ENCODE measurements at regions not wholly inside any gene's neighbourhood (a gene's known extent, or its start where the extent isn't known, plus 50 kb on each side); places are given as distances from the start of the nearest gene placed in this dataset.
A peak's percentile ranks its signal among the peaks of the same experiment; 100 is the strongest.
"Not testable (repeated sequence)": the region's sequence is repeated elsewhere in the genome, so short reads cannot be mapped to it uniquely, and the experiment has no call there.

DNA sequence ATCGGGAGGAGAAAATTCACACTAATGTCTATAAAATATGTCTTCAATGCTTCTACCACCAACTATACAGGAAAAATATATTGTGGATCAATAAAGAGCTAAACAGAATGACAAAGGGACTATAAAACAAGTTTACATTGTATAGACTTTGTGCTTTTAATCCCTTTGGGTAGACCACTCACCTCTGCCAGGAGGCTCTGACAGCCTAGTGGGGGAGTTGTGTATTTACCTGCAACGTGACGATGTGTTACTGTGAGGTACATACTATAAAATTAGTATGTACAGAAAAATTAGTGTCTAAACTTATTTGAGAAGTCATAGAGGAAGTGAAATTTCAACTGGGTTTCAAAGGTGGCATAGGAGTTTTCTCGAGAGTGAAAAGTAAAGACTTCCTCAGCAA, 243.3 kb upstream of the REG3G start:
- no peak for DNase-seq (ENCODE audit: low spot score)

DNA sequence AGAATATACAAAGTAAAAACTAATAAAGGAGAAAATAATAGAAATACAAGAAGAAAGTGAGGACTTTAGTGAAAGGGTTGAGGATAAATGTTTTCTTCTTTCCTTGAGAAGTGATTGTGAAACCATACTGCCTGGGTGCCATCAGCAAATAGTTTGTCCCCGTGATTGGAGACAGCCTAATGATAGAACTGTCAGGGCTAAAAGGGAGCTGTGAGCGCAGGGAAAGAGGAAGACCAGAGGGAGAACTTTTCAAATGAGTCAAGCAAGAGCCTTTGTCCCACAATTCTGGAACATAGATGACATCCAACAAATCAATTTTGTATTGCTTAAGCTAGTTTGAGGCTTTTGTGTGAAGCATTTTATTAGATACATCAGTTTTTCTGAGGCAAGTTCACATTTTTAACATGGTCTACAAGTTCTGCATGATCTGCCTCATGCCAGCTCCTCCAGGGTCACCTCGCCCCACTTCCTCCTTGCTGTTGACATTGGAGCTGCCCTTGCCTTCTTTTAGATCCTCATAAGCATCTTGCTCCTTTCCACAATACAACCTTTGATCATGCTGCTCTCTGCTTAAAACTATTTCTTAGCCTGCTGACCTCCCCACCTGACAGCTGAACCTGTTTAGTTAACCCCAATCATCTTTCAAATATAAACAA, 213.4 kb upstream of the REG3G start:
- DNase-seq (ENCODE audit: low spot score): no peak

DNA sequence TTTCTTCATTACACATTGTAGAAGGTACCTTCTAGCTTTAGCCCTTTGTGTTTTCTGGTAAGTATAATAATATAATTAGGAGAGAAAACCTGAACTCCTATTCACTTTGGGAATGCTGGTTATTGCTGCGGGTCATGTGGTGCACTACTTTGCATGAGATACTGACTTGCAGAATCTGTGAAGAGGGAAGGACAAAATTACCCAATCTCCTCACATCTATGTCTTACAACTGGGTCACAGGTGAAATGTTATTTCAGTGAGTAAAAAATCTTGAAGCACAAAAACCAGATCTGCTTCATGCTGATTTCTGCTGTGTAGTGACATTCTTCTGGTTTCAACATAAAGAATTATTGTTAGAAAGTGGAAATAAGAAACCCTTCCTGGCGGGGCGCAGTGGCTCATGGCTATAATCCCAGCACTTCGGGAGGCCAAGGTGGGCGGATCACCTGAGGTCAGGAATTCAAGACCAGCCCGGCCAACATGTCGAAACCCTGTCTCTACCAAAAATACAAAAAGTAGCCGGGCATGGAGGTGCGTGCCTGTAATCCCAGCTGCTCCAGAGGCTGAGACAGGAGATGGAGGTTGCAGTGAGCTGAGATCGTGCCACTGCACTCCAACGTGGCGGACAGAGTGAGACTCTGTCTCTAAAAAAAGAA, 211.0 kb upstream of the REG3G start:
- DNase-seq (ENCODE audit: low spot score): no peak

DNA sequence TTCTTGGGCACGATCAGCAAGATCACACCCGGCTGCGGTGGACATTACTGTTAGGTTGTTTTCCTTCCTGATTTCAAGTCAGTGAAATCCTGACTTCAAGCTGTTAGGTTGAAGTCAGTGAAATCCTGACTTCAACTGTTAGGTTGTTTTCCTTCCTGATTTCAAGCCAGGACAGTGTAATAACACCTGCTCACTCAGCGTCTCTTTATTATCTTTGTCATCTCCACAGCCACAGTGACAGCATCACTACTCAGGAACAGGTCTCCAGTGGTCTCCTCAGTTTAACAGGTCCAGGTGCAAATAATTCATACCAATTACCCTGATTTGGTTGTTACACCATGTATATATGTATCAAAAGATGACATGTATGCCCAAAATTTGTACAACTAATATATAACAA, 208.1 kb upstream of the REG3G start:
- DNase-seq (ENCODE audit: low spot score): no peak

DNA sequence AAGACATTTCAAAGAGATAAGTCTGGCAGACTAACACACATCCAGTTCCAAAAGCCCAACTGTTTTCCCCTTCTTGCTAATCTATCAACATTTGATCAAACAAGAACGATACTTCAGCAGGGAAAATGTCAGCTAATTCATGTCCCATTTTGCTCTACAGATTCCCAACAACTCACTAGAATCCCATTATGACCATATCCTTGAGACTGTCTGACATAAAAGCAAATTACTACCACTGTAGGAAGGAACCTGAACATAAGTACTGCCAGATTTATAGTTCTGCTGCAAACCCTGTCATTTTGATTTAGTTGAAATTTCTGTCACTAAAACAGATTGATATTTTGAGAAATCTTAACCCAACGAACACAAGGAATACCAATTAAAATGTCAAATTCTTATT, 193.0 kb upstream of the REG3G start:
- DNase-seq (ENCODE audit: low spot score): no peak

DNA sequence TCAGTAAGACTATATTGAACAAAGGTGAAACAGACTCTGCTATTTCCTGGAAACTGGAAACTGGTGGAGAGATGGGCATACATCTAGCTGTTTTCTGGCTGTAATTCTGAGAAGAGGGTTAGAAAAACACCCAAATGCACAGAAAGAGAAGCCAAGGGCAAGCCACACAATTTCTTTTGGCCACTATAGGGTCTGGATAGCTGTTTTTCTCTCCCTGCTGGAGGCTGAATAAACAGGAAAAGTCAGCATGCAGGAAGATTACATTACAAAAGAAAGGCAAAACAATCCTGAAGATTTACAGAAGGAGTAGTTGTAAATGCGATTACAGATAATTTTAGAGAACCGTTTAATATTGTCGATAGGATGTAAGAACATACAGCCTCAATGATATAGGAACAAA, 186.2 kb upstream of the REG3G start:
- no peak for DNase-seq (ENCODE audit: low spot score)

DNA sequence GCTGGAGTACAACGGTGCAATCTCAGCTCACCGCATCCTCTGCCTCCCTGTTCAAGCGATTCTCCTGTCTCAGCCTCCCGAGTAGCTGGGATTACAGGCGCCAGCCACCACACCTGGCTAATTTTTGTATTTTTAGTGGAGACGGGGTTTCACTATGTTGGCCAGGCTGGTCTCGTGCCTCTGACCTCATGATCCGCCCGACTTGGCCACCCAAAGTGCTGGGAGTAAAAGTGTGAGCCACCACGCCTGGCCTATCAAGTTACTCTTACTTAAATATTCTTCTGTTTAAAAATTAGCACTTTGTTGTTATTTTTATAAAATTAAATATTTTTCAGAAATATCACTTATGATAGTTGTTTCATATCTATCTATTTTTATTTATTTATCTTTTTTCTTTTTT, 185.2 kb upstream of the REG3G start:
- not testable (repeated sequence) for DNase-seq (ENCODE audit: low spot score)

DNA sequence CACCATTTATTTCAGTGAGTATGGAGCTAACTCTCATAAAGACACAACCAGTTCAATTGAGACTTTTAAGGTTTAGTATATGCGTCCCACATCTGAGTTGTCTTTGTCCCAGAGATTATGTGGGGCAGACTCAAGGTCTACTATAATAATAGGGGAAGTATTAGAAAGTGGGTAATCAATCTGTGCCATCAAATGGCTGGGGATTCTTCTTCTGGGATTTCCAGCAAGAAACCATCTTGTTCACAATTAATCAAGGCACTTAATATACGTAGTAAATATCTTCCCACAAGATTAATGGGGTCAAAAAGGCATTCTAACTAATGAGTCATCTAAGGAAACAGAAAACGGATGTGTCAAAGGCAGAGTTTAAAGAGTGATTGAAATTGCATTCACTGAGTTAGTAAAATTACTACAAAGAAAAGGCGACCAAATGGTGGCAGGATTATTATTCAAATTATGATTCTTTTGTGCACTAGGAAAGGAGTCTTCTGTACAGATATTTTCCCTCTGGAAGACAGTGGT, 179.8 kb upstream of the REG3G start:
- DNase-seq (ENCODE audit: low spot score): no peak

DNA sequence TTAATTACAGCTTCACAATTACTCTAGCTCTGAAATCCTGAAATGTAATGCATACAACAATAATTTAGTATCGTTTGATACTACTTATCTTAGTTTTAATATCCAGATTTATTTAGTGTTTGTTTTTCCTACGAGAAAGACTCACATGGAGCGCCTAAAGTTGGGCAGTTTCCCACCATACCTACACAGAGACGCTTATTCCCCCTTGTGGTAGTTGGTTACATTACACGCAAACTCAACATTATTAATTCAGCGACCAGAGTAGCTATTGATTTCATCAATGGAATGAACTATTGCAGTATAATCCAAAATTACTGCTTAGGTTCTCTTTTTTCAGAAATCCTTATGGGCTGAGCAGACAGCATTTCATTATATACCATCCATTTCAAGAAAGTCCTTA, 164.0 kb upstream of the REG3G start:
- peak; percentile 52 for DNase-seq (ENCODE audit: low spot score)

DNA sequence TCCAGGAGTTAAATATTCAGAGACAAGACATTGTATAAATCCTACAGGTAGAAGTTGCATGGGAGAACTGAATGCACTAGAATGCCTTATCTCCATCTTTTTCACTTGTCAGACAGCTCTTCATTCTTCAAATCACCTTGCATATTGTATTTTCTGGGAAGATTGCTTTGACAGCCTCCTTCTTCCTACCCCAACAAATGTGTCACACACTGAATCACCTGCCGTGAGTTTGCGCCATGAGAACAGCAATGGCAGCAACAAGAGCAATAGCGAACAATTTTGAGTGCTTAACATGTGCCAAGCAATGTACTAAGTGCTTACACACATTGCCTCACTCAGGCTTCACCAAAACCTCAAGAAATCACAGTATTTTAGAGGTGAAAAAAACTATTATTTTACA, 161.3 kb upstream of the REG3G start:
- DNase-seq (ENCODE audit: low spot score): no peak

DNA sequence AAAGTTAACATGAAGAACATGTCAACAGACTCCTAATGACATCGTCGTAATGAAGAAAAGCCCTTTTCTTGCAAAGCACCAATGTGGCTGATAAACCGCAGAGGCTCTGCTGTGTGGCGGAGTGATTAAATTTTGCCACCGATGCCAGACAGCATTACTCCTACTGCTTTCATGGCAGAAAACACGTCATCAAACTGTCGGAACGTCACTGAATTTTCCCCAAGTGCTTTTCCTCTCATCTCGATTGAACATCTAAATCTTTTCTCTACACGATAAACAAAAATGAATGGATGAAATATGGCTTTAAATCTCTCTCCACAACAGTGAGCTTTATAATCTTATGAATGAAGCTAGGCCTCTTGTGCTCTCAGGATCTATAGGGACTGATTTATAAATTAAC, 159.8 kb upstream of the REG3G start:
- no peak for DNase-seq (ENCODE audit: low spot score)

DNA sequence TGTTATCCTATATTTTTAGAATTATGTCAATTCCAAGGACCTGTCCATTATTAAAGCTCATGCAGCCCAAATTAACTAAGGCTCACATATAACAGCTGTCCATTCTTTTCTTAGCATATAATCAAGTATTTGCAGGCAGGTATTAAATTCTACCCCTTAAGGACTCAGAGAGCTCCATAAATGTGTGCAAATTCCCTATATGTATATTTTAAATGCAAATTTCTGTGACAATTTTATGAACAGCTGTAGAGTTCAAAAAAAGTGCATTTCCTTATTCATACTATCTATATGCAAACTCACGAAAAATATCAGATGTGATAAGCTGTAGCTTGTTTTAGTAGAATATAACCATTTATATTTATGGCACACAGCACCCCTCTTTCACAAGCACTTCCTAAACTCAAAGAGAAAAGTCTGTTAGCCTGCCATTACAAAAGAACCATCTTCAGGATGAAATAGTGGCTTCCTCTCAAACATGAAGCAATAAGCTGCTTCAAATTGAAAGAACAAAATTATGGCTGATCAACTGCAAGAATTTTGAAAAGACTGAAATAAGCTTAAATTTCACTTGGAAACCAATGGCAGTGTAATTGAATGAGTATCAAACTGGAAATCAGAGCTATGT, 155.0 kb upstream of the REG3G start:
- no peak for DNase-seq (ENCODE audit: low spot score)

DNA sequence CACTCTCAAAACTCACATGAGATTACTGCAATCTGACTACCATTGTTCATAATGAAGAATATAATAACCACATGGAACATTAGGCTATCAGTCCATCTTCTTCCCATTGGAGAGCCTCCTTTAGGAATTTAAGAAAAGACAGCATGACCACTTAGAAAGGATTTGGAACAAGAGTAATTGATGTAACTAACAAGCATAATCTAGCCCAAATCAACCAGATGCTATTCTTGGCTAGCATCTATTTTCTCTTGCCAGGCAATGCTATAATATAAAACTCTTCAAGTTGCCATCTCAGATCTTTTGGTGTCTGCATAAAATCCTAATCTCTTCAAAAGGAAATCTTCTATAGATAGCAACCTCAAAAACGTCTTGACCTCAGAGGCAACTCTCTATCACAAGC, 152.0 kb upstream of the REG3G start:
- no peak for DNase-seq (ENCODE audit: low spot score)

DNA sequence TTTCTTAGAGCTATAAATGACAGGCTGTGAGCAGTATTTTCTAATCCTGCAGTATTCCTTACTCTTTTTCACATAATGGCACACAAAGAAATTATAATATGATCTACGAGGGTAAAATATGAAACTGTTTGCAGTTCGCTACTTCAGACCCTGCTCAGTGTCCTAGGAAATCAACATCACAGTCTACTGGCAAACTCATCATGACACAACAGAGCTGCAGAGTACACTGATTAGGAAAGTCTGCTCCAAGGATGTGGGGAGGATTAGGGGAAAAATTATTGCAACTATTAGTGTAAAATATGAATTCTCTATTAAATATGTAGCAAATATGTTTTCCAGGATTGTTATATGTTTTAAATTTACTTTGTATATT, 149.2 kb upstream of the REG3G start:
- DNase-seq (ENCODE audit: low spot score): no peak

DNA sequence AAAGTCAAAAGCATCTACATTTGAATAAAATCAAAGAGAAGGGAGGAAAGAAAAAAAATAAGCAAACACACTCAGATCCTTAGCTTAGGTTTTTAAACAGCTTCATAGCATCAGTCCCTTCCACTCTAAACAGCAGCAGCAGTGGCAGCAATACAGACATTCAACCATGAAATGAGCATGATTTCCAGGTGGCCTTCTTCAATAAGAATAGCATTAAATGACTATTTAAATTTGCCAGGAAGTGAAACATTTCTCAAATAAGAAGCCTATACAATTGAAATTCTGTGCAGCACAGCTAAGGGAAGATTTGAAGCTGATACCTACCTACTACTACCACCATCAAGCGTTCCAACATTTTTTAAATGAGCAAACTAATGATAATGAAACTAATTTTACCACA, 138.1 kb upstream of the REG3G start:
- DNase-seq (ENCODE audit: low spot score): no peak

DNA sequence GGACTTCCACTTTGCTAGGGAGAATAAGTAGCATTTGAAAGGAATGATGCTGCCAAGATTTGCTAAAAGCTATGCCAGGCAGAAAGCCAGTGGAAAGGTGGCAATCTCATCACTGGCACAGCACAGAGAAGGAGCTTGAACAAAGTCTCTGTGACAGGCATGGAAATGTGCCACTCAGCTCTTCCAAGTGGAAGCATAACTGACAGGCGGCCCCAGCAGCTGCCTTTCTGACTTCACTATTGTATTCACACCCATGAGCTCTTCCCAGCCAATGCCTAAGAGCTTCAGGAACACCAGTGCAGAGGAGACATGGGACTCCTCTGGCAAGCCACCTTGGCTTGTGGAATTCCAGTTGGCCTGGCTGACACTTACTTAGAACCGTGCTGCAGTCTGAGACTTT, 134.6 kb upstream of the REG3G start:
- DNase-seq (ENCODE audit: low spot score): no peak

DNA sequence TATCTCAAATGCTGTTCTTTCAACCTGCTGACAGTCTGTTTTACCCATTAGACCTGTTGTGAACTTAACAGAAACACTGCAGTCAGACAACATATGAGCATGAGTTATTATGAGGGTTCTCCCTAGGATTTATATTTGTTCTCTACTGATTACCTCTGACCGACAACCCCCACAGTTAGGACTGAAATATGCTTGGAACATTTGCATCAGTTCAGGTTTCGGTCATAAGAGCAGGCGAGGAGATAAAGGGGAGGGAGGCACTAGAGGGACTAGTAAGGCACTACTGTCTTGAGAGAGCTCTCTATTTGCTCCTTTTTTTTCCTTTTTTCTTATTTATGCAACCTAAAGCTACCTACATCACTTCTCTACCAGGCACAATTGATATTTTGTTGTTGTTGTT, 133.2 kb upstream of the REG3G start:
- DNase-seq (ENCODE audit: low spot score): no peak

DNA sequence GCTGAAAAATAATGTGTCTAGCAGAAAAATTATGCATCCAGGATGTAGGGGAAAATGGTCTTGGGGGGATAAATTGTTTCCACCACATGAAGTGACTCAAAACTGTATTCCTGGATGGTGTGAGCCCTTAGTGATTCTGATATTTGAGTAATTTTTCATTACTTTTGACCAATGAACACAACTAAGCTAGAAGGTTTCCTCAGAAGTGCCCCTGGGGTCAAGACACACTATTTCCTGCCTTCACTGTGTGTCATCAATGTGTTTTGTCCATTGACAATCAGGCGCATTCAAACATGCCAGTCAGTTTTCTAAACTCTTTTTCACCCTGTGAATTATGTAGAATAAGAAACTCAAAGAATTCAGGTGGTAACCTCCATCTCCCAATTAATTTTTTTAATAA, 130.5 kb upstream of the REG3G start:
- no peak for DNase-seq (ENCODE audit: low spot score)

DNA sequence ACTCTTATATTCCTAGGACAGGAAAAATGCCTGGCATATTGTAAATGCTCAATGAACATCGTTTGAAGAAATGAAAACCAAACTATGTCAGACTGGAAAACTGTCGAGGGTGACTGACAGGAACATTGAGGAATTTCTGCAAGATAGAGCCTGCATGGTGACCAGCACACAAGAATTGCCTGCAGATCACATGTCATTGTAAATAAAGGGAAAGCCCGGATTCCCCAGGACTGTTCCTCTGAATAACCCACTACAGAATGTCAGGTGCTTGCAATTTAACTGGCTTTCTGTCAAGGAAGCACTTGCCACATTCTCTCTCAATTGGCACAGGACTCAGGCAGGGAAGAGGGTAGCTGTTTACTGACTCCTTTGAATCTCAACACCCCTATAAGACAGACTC, 129.0 kb upstream of the REG3G start:
- no peak for DNase-seq (ENCODE audit: low spot score)

DNA sequence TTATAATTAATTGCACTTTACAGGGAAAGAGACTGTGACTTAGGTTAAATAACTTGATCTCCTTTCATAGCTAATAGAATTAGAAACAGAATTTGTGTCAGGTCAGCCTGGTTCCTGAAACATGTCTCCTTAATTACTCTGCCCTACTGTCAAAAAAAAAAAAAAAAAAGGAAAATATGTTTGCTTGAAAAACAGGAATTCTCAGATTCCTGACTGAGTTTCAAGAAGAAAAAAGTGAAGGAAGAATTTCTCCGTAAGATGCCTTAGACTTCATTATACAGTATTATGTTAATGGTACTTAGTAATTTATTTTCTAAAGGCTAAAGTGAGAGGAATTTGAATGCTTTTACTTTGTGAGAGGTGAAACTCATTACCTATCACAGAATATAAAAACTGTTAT, 118.4 kb upstream of the REG3G start:
- no peak for DNase-seq (ENCODE audit: low spot score)

DNA sequence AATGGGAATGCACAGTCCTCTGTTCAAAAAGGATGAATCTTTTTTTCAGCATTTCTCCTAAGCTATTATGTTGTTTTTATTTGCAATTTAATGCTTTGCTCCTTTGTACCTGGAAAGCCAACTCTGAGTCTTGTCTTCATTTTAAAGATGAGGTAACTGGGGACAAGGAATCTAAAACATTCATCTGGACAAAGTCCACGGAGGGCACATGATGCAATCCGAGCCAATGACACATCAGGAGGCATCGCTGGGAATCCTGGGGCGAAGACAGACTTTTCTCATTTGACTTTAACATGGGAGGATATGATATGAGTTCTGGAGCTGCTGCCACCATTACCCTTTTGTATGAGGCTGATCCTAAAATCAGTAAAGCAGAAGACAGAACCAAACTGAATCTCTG, 116.5 kb upstream of the REG3G start:
- DNase-seq (ENCODE audit: low spot score): no peak

DNA sequence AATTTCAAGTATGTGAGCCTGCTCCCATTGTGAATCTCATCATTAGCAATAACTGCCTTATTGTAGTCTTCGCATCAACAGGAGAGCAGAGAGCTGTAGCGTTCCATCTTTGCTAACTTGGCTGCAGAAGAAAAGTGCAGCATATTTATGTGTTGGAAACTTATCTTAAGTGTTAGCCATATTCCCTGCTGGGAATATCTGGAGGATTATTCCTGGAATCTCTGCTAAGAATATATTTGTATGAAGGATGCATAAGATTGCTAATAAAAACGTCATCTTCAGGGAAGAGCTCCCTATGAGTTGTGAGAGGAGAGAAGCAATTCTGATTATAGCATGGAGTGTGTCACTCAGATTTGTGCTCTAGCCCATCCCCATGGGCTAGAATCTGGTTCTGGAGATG, 115.1 kb upstream of the REG3G start:
- no peak for DNase-seq (ENCODE audit: low spot score)

DNA sequence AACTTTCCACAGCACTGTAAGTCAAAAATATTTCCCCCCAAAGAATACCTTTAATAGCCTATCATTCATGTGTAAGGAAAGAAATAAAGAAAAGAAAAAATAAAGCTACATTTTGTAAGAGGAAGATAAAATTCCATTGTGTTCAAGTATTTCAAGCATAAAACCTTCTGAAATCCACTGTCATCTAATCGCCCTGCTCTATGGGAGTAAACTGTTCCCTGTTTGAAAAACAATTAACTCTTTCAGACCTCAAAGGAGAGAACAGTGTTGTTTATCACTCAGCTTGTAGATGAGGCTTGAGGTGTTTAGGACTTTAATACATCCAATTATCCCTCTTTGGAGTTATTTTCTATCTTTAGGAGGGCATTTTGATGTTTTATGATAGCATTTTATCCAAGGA, 112.2 kb upstream of the REG3G start:
- no peak for DNase-seq (ENCODE audit: low spot score)
